Tibial nerve (tissue), 3 donors: ENCODE measurements at regions not wholly inside any gene's neighbourhood (a gene's known extent, or its start where the extent isn't known, plus 50 kb on each side); places are given as distances from the start of the nearest gene placed in this dataset.

Experiments
- CTCF ChIP-seq, 5 experiments: fragments of 200-600 bp in 3 of 5; fragments of 450-650 bp in 2 of 5; sonication (generic) in 3 of 5; IDR thresholded peaks; one replicate each; pipeline ENCODE4 v1.5.1; 2016 to 2019; ENCODE audit warnings: antibody characterized with exemption in 5 of 5, mild to moderate bottlenecking in 3 of 5, moderate library complexity in 2 of 5
- POLR2A ChIP-seq, 2 donors: fragments of 450-650 bp; IDR thresholded peaks; one replicate each; pipeline ENCODE4 v1.6.1; 2017; ENCODE audit warnings: antibody characterized with exemption in 2 of 2, mild to moderate bottlenecking in 2 of 2, moderate library complexity in 2 of 2

- TF ChIP-seq CTCF (IDR thresholded peaks at IDR 0.05) (no peak), POLR2A (IDR thresholded peaks at IDR 0.05) (no peak)
Observed at GRCh38 chr5:162672061-162672460, 604.5 kb downstream of the GABRG2 start.
